B cell (primary cell): ENCODE measurements at regions not wholly inside any gene's neighbourhood (a gene's known extent, or its start where the extent isn't known, plus 50 kb on each side); places are given as distances from the start of the nearest gene placed in this dataset.
"Not testable (repeated sequence)": the region's sequence is repeated elsewhere in the genome, so short reads cannot be mapped to it uniquely, and the experiment has no call there.

ENCODE experiments used
- ATAC-seq: fragments of 200-7000 bp; cut with Tn5 transposase; one replicate; pipeline ENCODE4 v1.10.0; 2021; ENCODE audit warnings: low read depth, mild to moderate bottlenecking, moderate number of reproducible peaks, moderate library complexity
- CTCF ChIA-PET: fragments of 350-600 bp; sonication (Branson Sonifier 250); formaldehyde crosslinking; loops from one replicate; lab custom pipeline; 2021; ENCODE audit warnings: antibody characterized with exemption, inconsistent platforms; lab: Charles Lee
- POLR2A ChIA-PET: fragments of 350-600 bp; sonication (Branson Sonifier 250); formaldehyde crosslinking; loops from one replicate; lab custom pipeline; 2021; ENCODE audit warnings: antibody characterized with exemption; lab: Charles Lee
- DNase-seq: peaks from one replicate; pipeline ENCODE4 v3.0.0; 2013
- H2AFZ ChIP-seq: 2 replicates; pipeline ENCODE4 v1.6.1; 2012; ENCODE audit warnings: mild to moderate bottlenecking, low read depth, low read length; ENCODE audit not compliant: insufficient read depth, poor library complexity, severe bottlenecking
- H3K27ac ChIP-seq, 2 donors: 1 replicate in 1 of 2; 2 replicates in 1 of 2; pipeline ENCODE4 v1.5.1; 2012 to 2013; ENCODE audit warnings: low read length in 2 of 2, mild to moderate bottlenecking in 2 of 2, moderate library complexity in 1 of 2
- H3K27me3 ChIP-seq, 4 experiments: fragments of 200-600 bp in 1 of 4; sonication (generic) in 1 of 4; replicated peaks in 1 of 4; 1 replicate in 2 of 4; 2 replicates in 2 of 4; pipeline versions ENCODE4 v1.6.1 to v1.7.0; 2013 to 2016; ENCODE audit warnings: low read length in 3 of 4, mild to moderate bottlenecking in 2 of 4, mixed read lengths in 1 of 4, moderate library complexity in 1 of 4; ENCODE audit not compliant: insufficient read depth in 4 of 4, control insufficient read depth in 3 of 4; ENCODE audit errors: control extremely low read depth in 1 of 4
- H3K36me3 ChIP-seq, 2 experiments: replicated peaks in 1 of 2; 1 replicate in 1 of 2; 2 replicates in 1 of 2; pipeline versions ENCODE4 v1.6.1 to v1.7.1; 2013; ENCODE audit warnings: low read length in 1 of 2; ENCODE audit not compliant: insufficient read depth in 2 of 2, control insufficient read depth in 1 of 2; ENCODE audit errors: control extremely low read depth in 1 of 2, extremely low read depth in 1 of 2
- H3K4me1 ChIP-seq, 2 donors: fragments of 200-600 bp in 1 of 2; sonication (generic) in 1 of 2; 1 replicate in 1 of 2; 2 replicates in 1 of 2; pipeline versions ENCODE4 v1.5.1 to v1.6.1; 2013 to 2017; ENCODE audit warnings: low read length in 2 of 2; ENCODE audit not compliant: control insufficient read depth in 2 of 2, insufficient read depth in 2 of 2
- H3K4me2 ChIP-seq: replicated peaks from 2 replicates; pipeline ENCODE3; 2012; ENCODE audit warnings: mild to moderate bottlenecking, low read depth, low read length; ENCODE audit not compliant: poor library complexity, severe bottlenecking
- H3K4me3 ChIP-seq, 5 experiments: fragments of 200-600 bp in 1 of 5; sonication (generic) in 1 of 5; 1 replicate in 3 of 5; 2 replicates in 2 of 5; pipeline versions ENCODE4 v1.5.1 to v1.7.0; 2011 to 2016; ENCODE audit warnings: low read length in 4 of 5, mild to moderate bottlenecking in 4 of 5, low read depth in 2 of 5, control low read depth in 1 of 5, moderate library complexity in 1 of 5; ENCODE audit not compliant: insufficient read depth in 1 of 5; ENCODE audit errors: control extremely low read depth in 1 of 5, extremely low read depth in 1 of 5
- H3K79me2 ChIP-seq: fragments of 200-600 bp; sonication (generic); one replicate; pipeline ENCODE4 v1.6.0; 2016; ENCODE audit warnings: low read length; ENCODE audit not compliant: control insufficient read depth, insufficient read depth
- H3K9ac ChIP-seq: fragments of 200-600 bp; sonication (generic); 2 replicates; pipeline ENCODE4 v1.6.1; 2017; ENCODE audit warnings: mild to moderate bottlenecking, low read length, moderate library complexity
- H3K9me3 ChIP-seq, 3 donors: one replicate each; pipeline versions ENCODE4 v1.6.1 to v1.7.1; 2013; ENCODE audit warnings: low read length in 2 of 3; ENCODE audit not compliant: control insufficient read depth in 2 of 3, insufficient read depth in 1 of 3; ENCODE audit errors: control extremely low read depth in 1 of 3
- H4K20me1 ChIP-seq: 2 replicates; pipeline ENCODE4 v1.6.0; 2012; ENCODE audit warnings: mild to moderate bottlenecking, low read length; ENCODE audit not compliant: insufficient read depth, control insufficient read depth, poor library complexity, severe bottlenecking
- H3K27ac Mint-ChIP-seq: one replicate; pipeline ENCODE4 v1.8.0; 2021; ENCODE audit warnings: mixed read lengths
- H3K27me3 Mint-ChIP-seq: one replicate; pipeline ENCODE4 v1.8.0; 2021; ENCODE audit warnings: mixed read lengths
- H3K4me1 Mint-ChIP-seq: one replicate; pipeline ENCODE4 v1.8.0; 2021; ENCODE audit warnings: mixed read lengths
- H3K4me3 Mint-ChIP-seq: one replicate; pipeline ENCODE4 v1.8.0; 2021; ENCODE audit warnings: mixed read lengths
- H3K9me3 Mint-ChIP-seq: one replicate; pipeline ENCODE4 v1.8.0; 2022; ENCODE audit warnings: mixed read lengths; ENCODE audit not compliant: insufficient read depth
- CTCF ChIP-seq: fragments of 200-600 bp; IDR thresholded peaks from one replicate; pipeline ENCODE4 v1.8.0; 2022; ENCODE audit warnings: antibody characterized with exemption, mild to moderate bottlenecking
- EZH2 ChIP-seq: IDR thresholded peaks from 2 replicates; pipeline ENCODE4 v1.6.1; 2012; ENCODE audit warnings: borderline replicate concordance, low read depth, mild to moderate bottlenecking, moderate library complexity, low read length; ENCODE audit not compliant: insufficient read depth, poor library complexity, severe bottlenecking
- WGBS: methylation state at CpG from one replicate; pipeline ENCODE4 v1.1.5; 2013; ENCODE audit warnings: missing lambda C conversion rate; ENCODE audit not compliant: insufficient coverage; 5-methylcytosine and 5-hydroxymethylcytosine counted together
- intact Hi-C: fragments of 100-400 bp; cut with micrococcal nuclease; formaldehyde crosslinking; loops from one replicate; pipeline ENCODE4 v1.10.0; 2022

GRCh38 chr12:88715673-88716072 lies 135.4 kb upstream of the KITLG start:
- Mint-ChIP-seq H3K27me3 (no peaks in the 10 kb centered on the region), H3K9me3 (no peaks in the 10 kb centered on the region), H3K27ac (no peak overlapping the region), H3K4me3 (no peak overlapping the region), H3K4me1 (no peaks in the 10 kb centered on the region)
- no peaks in the 10 kb centered on the region for H3K36me3 ChIP-seq
- no peaks in the 10 kb centered on the region for H3K79me2 ChIP-seq
- CTCF ChIA-PET, result no interaction called here
- intact Hi-C loops, result no loop called here
- no peak for TF ChIP-seq CTCF
- TF ChIP-seq EZH2, result no peak
- peaks cover 0 to 2% (median 0%) of the 10 kb centered on the region in 3 donors for H3K9me3 ChIP-seq
- H2AFZ ChIP-seq, result no peak overlapping the region
- H3K4me2 ChIP-seq, result no peak overlapping the region
- no peak overlapping the region for H3K27ac ChIP-seq
- DNase-seq, result no peak
- 53% methylated on average over 2 of the region's 2 CpGs for WGBS
- POLR2A ChIA-PET, result no interaction called here
- H3K9ac ChIP-seq, result no peak overlapping the region
- no peaks in the 10 kb centered on the region for H3K27me3 ChIP-seq
- H4K20me1 ChIP-seq, result no peaks in the 10 kb centered on the region
- H3K4me1 ChIP-seq, result no peaks in the 10 kb centered on the region
- ATAC-seq, result no peak
- no peak overlapping the region for H3K4me3 ChIP-seq

DNA sequence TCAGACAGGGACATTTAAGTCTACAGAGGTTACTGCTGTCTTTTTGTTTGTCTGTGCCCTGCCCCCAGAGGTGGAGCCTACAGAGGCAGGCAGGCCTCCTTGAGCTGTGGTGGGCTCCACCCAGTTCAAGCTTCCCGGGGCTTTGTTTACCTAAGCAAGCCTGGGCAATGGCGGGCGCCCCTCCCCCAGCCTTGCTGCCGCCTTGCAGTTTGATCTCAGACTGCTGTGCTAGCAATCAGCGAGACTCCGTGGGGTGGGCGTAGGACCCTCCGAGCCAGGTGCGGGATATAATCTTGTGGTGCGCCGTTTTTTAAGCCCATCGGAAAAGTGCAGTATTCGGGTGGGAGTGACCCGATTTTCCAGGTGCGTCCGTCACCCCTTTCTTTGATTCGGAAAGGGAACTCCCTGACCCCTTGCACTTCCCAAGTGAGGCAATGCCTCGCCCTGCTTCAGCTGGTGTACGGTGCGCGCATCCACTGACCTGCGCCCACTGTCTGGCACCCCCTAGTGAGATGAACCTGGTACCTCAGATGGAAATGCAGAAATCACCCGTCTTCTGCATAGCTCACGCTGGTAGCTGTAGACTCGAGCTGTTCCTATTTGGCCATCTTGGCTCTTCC lies 134.1 kb upstream of the KITLG start:
- H3K9ac ChIP-seq, H3K36me3 ChIP-seq, ATAC-seq, H3K4me3 Mint-ChIP-seq, intact Hi-C loops, CTCF ChIA-PET, H3K4me1 ChIP-seq, H3K79me2 ChIP-seq, H3K9me3 Mint-ChIP-seq, H2AFZ ChIP-seq, H3K27ac Mint-ChIP-seq, H3K27me3 ChIP-seq, H3K27me3 Mint-ChIP-seq, H3K27ac ChIP-seq, POLR2A ChIA-PET, H3K4me3 ChIP-seq, H4K20me1 ChIP-seq, H3K4me1 Mint-ChIP-seq, H3K9me3 ChIP-seq, H3K4me2 ChIP-seq, DNase-seq: not testable (repeated sequence)
- 96% methylated on average over 19 of the region's 25 CpGs for WGBS
